HFFc6 (cell line): ENCODE measurements at regions not wholly inside any gene's neighbourhood (a gene's known extent, or its start where the extent isn't known, plus 50 kb on each side); places are given as distances from the start of the nearest gene placed in this dataset.
A peak's percentile ranks its signal among the peaks of the same experiment; 100 is the strongest.

ENCODE experiments used
- DNase-seq: peaks from one replicate; pipeline ENCODE4 v3.0.0-alpha.2; 2018
- H3K27ac Mint-ChIP-seq: 2 replicates; pipeline ENCODE4 v1.8.0; 2020; ENCODE audit warnings: mild to moderate bottlenecking, mixed read lengths
- H3K27me3 Mint-ChIP-seq: 2 replicates; pipeline ENCODE4 v1.8.0; 2021; ENCODE audit warnings: mild to moderate bottlenecking, moderate library complexity, mixed read lengths; ENCODE audit not compliant: insufficient read depth
- H3K36me3 Mint-ChIP-seq: 2 replicates; pipeline ENCODE4 v1.8.0; 2021; ENCODE audit warnings: low read depth, mixed read lengths
- H3K4me1 Mint-ChIP-seq: 2 replicates; pipeline ENCODE4 v1.8.0; 2020; ENCODE audit warnings: low read depth, mixed read lengths
- H3K4me3 Mint-ChIP-seq: 2 replicates; pipeline ENCODE4 v1.8.0; 2020; ENCODE audit warnings: mild to moderate bottlenecking, moderate library complexity, mixed read lengths
- H3K9me3 Mint-ChIP-seq: 2 replicates; pipeline ENCODE4 v1.8.0; 2020; ENCODE audit warnings: mild to moderate bottlenecking, mixed read lengths
- CTCF ChIP-seq: fragments of 200-600 bp; sonication (generic); IDR thresholded peaks from 2 replicates; pipeline ENCODE4 v1.5.0; 2021; ENCODE audit warnings: antibody characterized with exemption, mild to moderate bottlenecking

DNA sequence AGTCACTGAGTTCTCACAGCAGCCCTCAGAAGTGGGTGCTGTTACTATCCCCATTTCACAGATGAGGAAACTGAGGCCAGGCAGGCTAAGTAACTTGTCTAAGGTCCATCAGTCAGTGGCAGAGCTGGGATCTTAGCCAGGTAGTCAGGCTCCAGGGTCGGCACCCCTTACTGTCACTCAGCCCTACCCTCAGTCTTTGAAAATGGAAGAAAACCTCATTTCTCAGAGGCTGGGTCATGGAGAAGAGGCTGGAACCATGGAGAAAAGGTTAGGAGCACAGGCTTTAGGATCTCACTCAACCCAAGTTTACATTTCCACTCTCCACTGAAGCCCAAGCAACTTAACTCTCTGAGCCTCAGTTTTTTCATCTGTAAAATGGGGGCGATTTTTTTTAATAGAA, 116.2 kb upstream of the SIRPG start:
- no peak for DNase-seq
- H3K9me3 Mint-ChIP-seq: no peaks in the 10 kb centered on the region
- peaks cover 1% of the 10 kb centered on the region; the same call in 1 of the 2 replicates for H3K27me3 Mint-ChIP-seq
- no peak for TF ChIP-seq CTCF
- peaks cover 23% of the 10 kb centered on the region for H3K4me1 Mint-ChIP-seq
- no peak overlapping the region for H3K27ac Mint-ChIP-seq
- no peak overlapping the region for H3K4me3 Mint-ChIP-seq
- 0 out of 2 replicates have a peak, but pooled peaks cover 3% of the 10 kb centered on the region for H3K36me3 Mint-ChIP-seq

DNA sequence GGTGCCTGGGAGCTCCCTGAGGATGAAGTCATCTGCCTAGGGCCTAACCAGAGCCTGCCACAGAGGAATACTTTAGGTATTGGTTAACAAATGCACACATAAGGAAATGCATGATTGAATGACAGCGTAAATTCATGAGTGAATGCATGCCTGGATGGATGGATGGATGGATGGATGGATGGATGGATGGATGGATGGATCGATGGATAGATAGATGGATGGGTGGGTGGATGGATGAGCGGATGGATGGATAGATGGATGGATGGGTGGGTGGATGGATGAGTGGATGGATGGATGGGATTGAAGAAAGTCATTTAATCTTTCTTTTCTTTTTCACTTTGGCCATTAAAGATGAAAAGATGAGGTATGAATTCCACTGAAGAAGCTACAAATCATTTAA, 111.9 kb upstream of the SIRPG start:
- TF ChIP-seq CTCF: no peak
- Mint-ChIP-seq H3K9me3 (no peaks in the 10 kb centered on the region), H3K27me3 (peaks cover 1% of the 10 kb centered on the region; the same call in 1 of the 2 replicates), H3K27ac (no peak overlapping the region), H3K4me3 (no peak overlapping the region), H3K4me1 (peaks cover 2% of the 10 kb centered on the region; the same call in 1 of the 2 replicates), H3K36me3 (0 out of 2 replicates have a peak, but pooled peaks cover 2% of the 10 kb centered on the region)
- no peak for DNase-seq

DNA sequence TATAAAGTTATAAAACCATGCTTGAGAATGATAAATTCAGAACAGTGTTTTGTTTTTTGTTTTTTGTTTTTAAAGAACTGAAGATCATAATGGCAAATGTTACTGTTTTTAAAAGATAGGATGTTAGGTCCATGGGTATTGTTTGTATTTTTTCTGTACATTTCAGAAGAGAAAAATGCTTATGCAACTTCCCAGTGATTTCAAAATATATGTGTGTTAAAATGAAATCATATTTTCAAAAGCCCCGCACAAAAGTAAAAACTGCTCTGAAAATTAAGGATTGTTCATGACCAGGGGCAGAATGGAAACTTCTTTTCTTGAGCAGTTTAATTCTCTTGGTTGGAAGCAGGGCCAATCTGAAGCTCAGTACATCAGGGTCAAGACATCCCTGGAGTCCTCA, 109.2 kb upstream of the SIRPG start:
- no peaks in the 10 kb centered on the region for H3K9me3 Mint-ChIP-seq
- peaks cover 8% of the 10 kb centered on the region for H3K4me1 Mint-ChIP-seq
- H3K4me3 Mint-ChIP-seq: no peak overlapping the region
- no peak for TF ChIP-seq CTCF
- H3K36me3 Mint-ChIP-seq: no peaks in the 10 kb centered on the region
- DNase-seq: no peak
- H3K27ac Mint-ChIP-seq: no peak overlapping the region
- peaks cover under 1% of the 10 kb centered on the region; the same call in 1 of the 2 replicates for H3K27me3 Mint-ChIP-seq

GRCh38 chr20:1764136-1765033, 106.8 kb upstream of the SIRPG start:
- Mint-ChIP-seq H3K4me1 (peaks cover 25% of the 10 kb centered on the region), H3K4me3 (no peak overlapping the region), H3K36me3 (no peaks in the 10 kb centered on the region), H3K9me3 (no peaks in the 10 kb centered on the region), H3K27ac (no peak overlapping the region), H3K27me3 (no peaks in the 10 kb centered on the region; the same call in 1 of the 2 replicates)
- TF ChIP-seq CTCF: peak; percentile 88
- DNase-seq: peak; percentile 59

DNA sequence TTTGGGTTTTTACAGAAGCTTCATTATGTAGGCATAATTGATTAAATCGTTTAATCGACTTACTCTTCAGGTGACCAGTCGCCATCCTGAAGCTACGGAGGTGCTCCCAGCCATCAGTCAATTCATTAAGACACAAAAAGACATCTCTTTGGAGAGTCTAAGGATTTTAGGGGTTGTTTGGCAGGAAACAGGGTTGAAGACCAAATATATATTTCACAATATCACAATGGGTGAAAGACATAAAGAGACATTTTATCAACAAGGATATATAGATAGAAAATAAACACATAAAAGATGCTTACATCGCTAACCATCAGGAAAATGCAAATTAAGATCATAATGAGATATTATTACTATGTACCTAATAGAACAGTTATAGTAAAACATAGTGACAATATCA, 104.0 kb upstream of the SIRPG start:
- H3K27ac Mint-ChIP-seq: peak overlapping the region; percentile 56
- DNase-seq: no peak
- H3K4me1 Mint-ChIP-seq: peaks cover 25% of the 10 kb centered on the region
- H3K36me3 Mint-ChIP-seq: no peaks in the 10 kb centered on the region
- H3K4me3 Mint-ChIP-seq: no peak overlapping the region
- H3K9me3 Mint-ChIP-seq: no peaks in the 10 kb centered on the region
- H3K27me3 Mint-ChIP-seq: no peaks in the 10 kb centered on the region; the same call in none of the 2 replicates
- no peak for TF ChIP-seq CTCF
